GM18867 (cell line): ENCODE measurements at regions not wholly inside any gene's neighbourhood (a gene's known extent, or its start where the extent isn't known, plus 50 kb on each side); places are given as distances from the start of the nearest gene placed in this dataset.

Source experiments
- ATAC-seq: cut with Tn5 transposase; IDR thresholded peaks from one replicate; pipeline ENCODE4 v1.9.1; 2021; ENCODE audit warnings: mild to moderate bottlenecking, moderate library complexity; ENCODE audit not compliant: unreplicated experiment

GRCh38 chr9:14434971-14435718 is 121.2 kb upstream of the NFIB start:
- ATAC-seq = no peak

GRCh38 chr9:14434158-14434504 is 120.2 kb upstream of the NFIB start:
- no peak for ATAC-seq

- no peak for ATAC-seq
These were observed 119.6 kb upstream of the NFIB start for GRCh38 chr9:14433351-14434157.

- ATAC-seq = no peak
These were observed 118.9 kb upstream of the NFIB start for GRCh38 chr9:14432666-14433350.

GRCh38 chr9:14428781-14429230 is 114.9 kb upstream of the NFIB start:
- peak; percentile 73 for ATAC-seq

GRCh38 chr9:14427419-14427818 is 113.5 kb upstream of the NFIB start:
- ATAC-seq = no peak

- ATAC-seq = no peak
These were observed 111.0 kb upstream of the NFIB start for GRCh38 chr9:14424983-14425382.

GRCh38 chr9:14424289-14424688 is 110.3 kb upstream of the NFIB start:
- ATAC-seq = no peak

- no peak for ATAC-seq
These were observed 109.9 kb upstream of the NFIB start for GRCh38 chr9:14423815-14424261.

- no peak for ATAC-seq
These were observed 107.3 kb upstream of the NFIB start for GRCh38 chr9:14421291-14421690.

GRCh38 chr9:14418941-14419937 is 105.3 kb upstream of the NFIB start:
- ATAC-seq = no peak

- ATAC-seq = no peak
These were observed 104.5 kb upstream of the NFIB start for GRCh38 chr9:14418301-14418940.

GRCh38 chr9:14417237-14417636 is 103.3 kb upstream of the NFIB start:
- no peak for ATAC-seq

GRCh38 chr9:14415947-14416346 is 102.0 kb upstream of the NFIB start:
- ATAC-seq = no peak

- no peak for ATAC-seq
These were observed 99.9 kb upstream of the NFIB start for GRCh38 chr9:14413812-14414211.

- ATAC-seq = no peak
These were observed 98.8 kb upstream of the NFIB start for GRCh38 chr9:14412775-14413174.

GRCh38 chr9:14406463-14406862 is 92.5 kb upstream of the NFIB start:
- ATAC-seq = no peak

GRCh38 chr9:14405176-14405706 is 91.3 kb upstream of the NFIB start:
- ATAC-seq = no peak

GRCh38 chr9:14403081-14403480 is 89.1 kb upstream of the NFIB start:
- no peak for ATAC-seq

GRCh38 chr9:14402583-14402982 is 88.6 kb upstream of the NFIB start:
- no peak for ATAC-seq
